Calu3 (cell line): ENCODE measurements at regions not wholly inside any gene's neighbourhood (a gene's known extent, or its start where the extent isn't known, plus 50 kb on each side); places are given as distances from the start of the nearest gene placed in this dataset.

Experiments used
- BruUV-seq: library from RNA; stranded (reverse); fragments of 400-500 nt; replicated peaks from 2 replicates; lab custom pipeline; 2021; lab: Mats Ljungman, UMichigan
- CTCF ChIA-PET: fragments of 300-600 bp; sonication (Branson Sonifier 250); formaldehyde crosslinking; loops from one replicate; lab custom pipeline; 2022; ENCODE audit warnings: antibody characterized with exemption; lab: Charles Lee
- DNase-seq: peaks from one replicate; pipeline ENCODE4 v3.0.0; 2022
- H3K27ac Mint-ChIP-seq: one replicate; pipeline ENCODE4 v1.8.0; 2022; ENCODE audit warnings: mixed read lengths; ENCODE audit not compliant: unreplicated experiment
- H3K27me3 Mint-ChIP-seq: one replicate; pipeline ENCODE4 v1.8.0; 2022; ENCODE audit warnings: mixed read lengths; ENCODE audit not compliant: unreplicated experiment
- H3K36me3 Mint-ChIP-seq: one replicate; pipeline ENCODE4 v1.8.0; 2022; ENCODE audit warnings: mild to moderate bottlenecking, moderate library complexity, mixed read lengths; ENCODE audit not compliant: insufficient read depth, unreplicated experiment
- H3K4me1 Mint-ChIP-seq: one replicate; pipeline ENCODE4 v1.8.0; 2022; ENCODE audit warnings: mild to moderate bottlenecking, low read depth, mixed read lengths; ENCODE audit not compliant: unreplicated experiment
- H3K4me3 Mint-ChIP-seq: one replicate; pipeline ENCODE4 v1.8.0; 2022; ENCODE audit warnings: mild to moderate bottlenecking, low read depth, moderate library complexity, mixed read lengths; ENCODE audit not compliant: unreplicated experiment
- H3K9me3 Mint-ChIP-seq: one replicate; pipeline ENCODE4 v1.8.0; 2022; ENCODE audit warnings: low read depth, mixed read lengths; ENCODE audit not compliant: unreplicated experiment
- intact Hi-C: fragments of 100-400 bp; cut with micrococcal nuclease; formaldehyde crosslinking; loops from one replicate; pipeline ENCODE4 v1.10.0; 2022; ENCODE audit not compliant: unreplicated experiment
- TF ChIP-seq, protein P1 (sequence below): fragments of 200-600 bp; IDR thresholded peaks from one replicate; pipeline ENCODE4 v1.8.0; 2022; ENCODE audit warnings: antibody characterized with exemption; ENCODE audit not compliant: unreplicated experiment

DNA sequence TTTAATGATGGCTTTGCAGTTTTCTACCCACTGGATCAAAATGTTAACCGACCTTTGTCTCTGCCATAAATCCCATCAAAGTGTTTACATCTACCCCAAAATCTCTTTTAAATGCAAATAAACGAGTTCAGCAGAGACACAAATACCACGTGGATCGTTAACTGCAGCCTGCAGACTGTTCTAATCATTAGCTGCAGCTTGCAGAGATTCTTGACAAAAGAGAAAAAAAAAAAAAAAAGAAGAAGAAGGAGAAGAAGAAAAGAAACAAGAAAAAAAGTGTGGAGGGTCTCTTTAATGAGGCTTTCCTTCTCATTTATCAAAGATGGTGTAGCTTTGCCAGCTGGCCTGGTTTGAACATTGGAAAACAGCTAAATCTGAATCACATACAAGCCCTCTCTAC lies 275.7 kb downstream of the NEDD1 start:
- H3K9me3 Mint-ChIP-seq = peaks cover 7% of the 10 kb centered on the region
- TF ChIP-seq, protein P1, sequence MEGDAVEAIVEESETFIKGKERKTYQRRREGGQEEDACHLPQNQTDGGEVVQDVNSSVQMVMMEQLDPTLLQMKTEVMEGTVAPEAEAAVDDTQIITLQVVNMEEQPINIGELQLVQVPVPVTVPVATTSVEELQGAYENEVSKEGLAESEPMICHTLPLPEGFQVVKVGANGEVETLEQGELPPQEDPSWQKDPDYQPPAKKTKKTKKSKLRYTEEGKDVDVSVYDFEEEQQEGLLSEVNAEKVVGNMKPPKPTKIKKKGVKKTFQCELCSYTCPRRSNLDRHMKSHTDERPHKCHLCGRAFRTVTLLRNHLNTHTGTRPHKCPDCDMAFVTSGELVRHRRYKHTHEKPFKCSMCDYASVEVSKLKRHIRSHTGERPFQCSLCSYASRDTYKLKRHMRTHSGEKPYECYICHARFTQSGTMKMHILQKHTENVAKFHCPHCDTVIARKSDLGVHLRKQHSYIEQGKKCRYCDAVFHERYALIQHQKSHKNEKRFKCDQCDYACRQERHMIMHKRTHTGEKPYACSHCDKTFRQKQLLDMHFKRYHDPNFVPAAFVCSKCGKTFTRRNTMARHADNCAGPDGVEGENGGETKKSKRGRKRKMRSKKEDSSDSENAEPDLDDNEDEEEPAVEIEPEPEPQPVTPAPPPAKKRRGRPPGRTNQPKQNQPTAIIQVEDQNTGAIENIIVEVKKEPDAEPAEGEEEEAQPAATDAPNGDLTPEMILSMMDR = no peak
- H3K36me3 Mint-ChIP-seq = no peaks in the 10 kb centered on the region
- CTCF ChIA-PET = no interaction called here
- H3K27ac Mint-ChIP-seq = no peak overlapping the region
- no TSS peak for BruUV-seq
- no peaks in the 10 kb centered on the region for H3K27me3 Mint-ChIP-seq
- H3K4me3 Mint-ChIP-seq = no peak overlapping the region
- no peaks in the 10 kb centered on the region for H3K4me1 Mint-ChIP-seq
- intact Hi-C loops = no loop called here
- DNase-seq = no peak

DNA sequence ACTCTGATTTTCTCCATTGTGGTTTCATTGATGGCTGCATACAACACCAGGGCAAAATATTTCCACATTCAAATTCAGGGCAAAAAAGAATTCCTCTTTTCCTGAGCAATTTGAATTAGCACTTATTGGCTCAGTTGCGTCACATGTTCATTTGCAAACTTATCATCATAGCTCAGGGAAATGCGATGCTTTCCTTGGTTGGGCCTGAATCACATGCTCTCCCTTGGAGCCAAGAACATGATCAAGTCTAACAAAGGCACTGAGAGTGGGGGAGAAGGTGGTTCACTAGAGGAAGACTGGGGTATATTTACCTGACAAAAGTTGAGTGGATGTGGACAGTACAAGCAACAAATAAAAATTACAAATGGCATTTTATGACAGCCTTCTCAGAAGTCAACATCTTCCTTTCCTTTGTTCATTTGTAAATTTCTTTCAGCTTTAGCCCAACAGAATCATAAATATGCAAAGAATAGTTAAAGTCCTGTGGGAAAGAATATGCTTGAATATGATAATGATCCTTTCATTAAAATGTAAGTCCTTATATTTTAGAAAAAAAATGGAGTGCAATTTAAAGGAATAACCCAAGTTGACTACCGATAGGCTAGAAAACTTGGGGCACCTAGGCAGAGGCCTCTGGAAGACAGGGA lies 277.2 kb downstream of the NEDD1 start:
- DNase-seq = no peak
- BruUV-seq = no TSS peak
- CTCF ChIA-PET = no interaction called here
- peaks cover 7% of the 10 kb centered on the region for H3K9me3 Mint-ChIP-seq
- H3K27ac Mint-ChIP-seq = no peak overlapping the region
- no peaks in the 10 kb centered on the region for H3K4me1 Mint-ChIP-seq
- no peaks in the 10 kb centered on the region for H3K27me3 Mint-ChIP-seq
- no peak overlapping the region for H3K4me3 Mint-ChIP-seq
- TF ChIP-seq, protein P1 = no peak
- intact Hi-C loops = no loop called here
- H3K36me3 Mint-ChIP-seq = no peaks in the 10 kb centered on the region

DNA sequence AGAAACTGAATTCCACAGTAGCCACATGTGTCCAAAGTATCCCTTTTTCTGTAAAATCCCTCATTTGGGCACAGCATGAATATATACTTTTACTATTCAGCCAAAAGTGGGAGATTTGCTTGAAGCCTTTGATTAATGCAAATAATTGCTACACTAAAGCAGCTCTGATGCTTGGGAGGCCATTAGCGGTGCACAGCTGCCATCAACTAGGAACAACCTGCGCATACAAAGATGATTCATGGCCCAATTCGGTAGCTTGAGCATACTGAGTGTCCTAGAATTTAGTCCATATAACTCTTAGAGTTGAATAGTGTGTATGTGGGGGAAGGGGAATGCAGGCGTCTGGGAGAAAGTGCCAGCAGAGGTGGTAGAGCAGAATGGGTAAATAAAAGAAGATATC lies 277.0 kb upstream of the RMST start:
- intact Hi-C loops = no loop called here
- TF ChIP-seq, protein P1 = no peak
- Mint-ChIP-seq H3K9me3 (peaks cover 7% of the 10 kb centered on the region), H3K27ac (no peak overlapping the region), H3K4me1 (no peaks in the 10 kb centered on the region), H3K27me3 (no peaks in the 10 kb centered on the region), H3K36me3 (no peaks in the 10 kb centered on the region), H3K4me3 (no peak overlapping the region)
- no peak for DNase-seq
- BruUV-seq = no TSS peak
- CTCF ChIA-PET = no interaction called here

DNA sequence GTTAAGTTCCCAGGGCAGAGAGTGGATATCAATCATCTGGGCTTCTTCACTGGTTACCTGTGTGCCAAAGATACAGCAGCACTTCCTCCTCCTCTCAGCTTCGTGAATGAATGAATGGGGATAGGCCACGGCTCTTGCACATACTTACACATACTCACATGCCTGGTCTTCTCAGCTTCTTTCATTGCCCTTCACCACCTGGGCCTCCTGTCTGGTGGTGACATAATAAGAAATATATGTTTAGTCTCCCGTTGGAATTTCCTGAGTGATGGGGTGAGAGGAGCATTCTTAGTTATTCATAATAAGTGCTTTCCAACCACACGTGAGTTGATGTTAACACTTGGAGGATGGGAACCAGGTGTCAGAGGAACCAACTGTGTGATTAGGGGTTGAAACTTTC lies 268.1 kb upstream of the RMST start:
- no peak for DNase-seq
- CTCF ChIA-PET = no interaction called here
- peaks cover 11% of the 10 kb centered on the region for H3K9me3 Mint-ChIP-seq
- H3K27ac Mint-ChIP-seq = no peak overlapping the region
- no peak overlapping the region for H3K4me3 Mint-ChIP-seq
- no peaks in the 10 kb centered on the region for H3K4me1 Mint-ChIP-seq
- intact Hi-C loops = no loop called here
- H3K27me3 Mint-ChIP-seq = no peaks in the 10 kb centered on the region
- BruUV-seq = no TSS peak
- TF ChIP-seq, protein P1 = no peak
- H3K36me3 Mint-ChIP-seq = no peaks in the 10 kb centered on the region
